Loucy (cell line): ENCODE measurements at regions not wholly inside any gene's neighbourhood (a gene's known extent, or its start where the extent isn't known, plus 50 kb on each side); places are given as distances from the start of the nearest gene placed in this dataset.

ENCODE experiments used
- H2AFZ ChIP-seq: fragments of 200-600 bp; sonication (generic); 2 replicates; pipeline ENCODE4 v1.6.0; 2016; ENCODE audit warnings: antibody characterized with exemption, mild to moderate bottlenecking, low read length, moderate library complexity
- H3F3A ChIP-seq: fragments of 200-600 bp; 2 replicates; pipeline ENCODE4 v1.6.0; 2016; ENCODE audit warnings: antibody characterized with exemption, low read depth, mild to moderate bottlenecking
- H3K27me3 ChIP-seq: fragments of 200-600 bp; sonication (generic); 2 replicates; pipeline ENCODE4 v1.6.1; 2014; ENCODE audit warnings: low read length, mild to moderate bottlenecking; ENCODE audit not compliant: insufficient read depth, poor library complexity, severe bottlenecking
- H3K36me3 ChIP-seq: fragments of 200-600 bp; sonication (generic); 2 replicates; pipeline ENCODE4 v1.6.1; 2016; ENCODE audit warnings: low read length; ENCODE audit not compliant: insufficient read depth
- H3K4me1 ChIP-seq: fragments of 200-600 bp; sonication (generic); 2 replicates; pipeline ENCODE4 v1.5.1; 2014; ENCODE audit warnings: low read length, mild to moderate bottlenecking; ENCODE audit not compliant: insufficient read depth, poor library complexity, severe bottlenecking
- H3K4me2 ChIP-seq: fragments of 200-600 bp; sonication (generic); 2 replicates; pipeline ENCODE4 v1.6.0; 2014; ENCODE audit warnings: antibody characterized with exemption, low read length, low read depth, mild to moderate bottlenecking; ENCODE audit not compliant: poor library complexity, severe bottlenecking
- H3K4me3 ChIP-seq: fragments of 200-600 bp; sonication (generic); 2 replicates; pipeline ENCODE4 v1.5.1; 2014; ENCODE audit warnings: low read length, mild to moderate bottlenecking, mixed read lengths; ENCODE audit not compliant: poor library complexity, severe bottlenecking
- H3K79me2 ChIP-seq: fragments of 200-600 bp; sonication (generic); 2 replicates; pipeline ENCODE4 v1.6.1; 2014; ENCODE audit warnings: low read length; ENCODE audit not compliant: insufficient read depth
- H3K9ac ChIP-seq: fragments of 200-600 bp; sonication (generic); 2 replicates; pipeline ENCODE4 v1.6.0; 2014; ENCODE audit warnings: mild to moderate bottlenecking, low read depth, low read length, moderate library complexity; ENCODE audit not compliant: poor library complexity, severe bottlenecking
- H3K9me2 ChIP-seq: fragments of 200-600 bp; sonication (generic); replicated peaks from 2 replicates; pipeline ENCODE4 v1.6.1; 2016; ENCODE audit warnings: low read depth, low read length, mixed read lengths
- H3K9me3 ChIP-seq: fragments of 200-600 bp; sonication (generic); 2 replicates; pipeline ENCODE4 v1.6.1; 2014; ENCODE audit warnings: mild to moderate bottlenecking, antibody characterized with exemption, low read length, low read depth; ENCODE audit not compliant: insufficient read depth
- H4K20me1 ChIP-seq: fragments of 200-600 bp; sonication (generic); 2 replicates; pipeline ENCODE4 v1.6.0; 2014; ENCODE audit warnings: antibody characterized with exemption, low read length, mild to moderate bottlenecking; ENCODE audit not compliant: insufficient read depth, poor library complexity, severe bottlenecking
- CTCF ChIP-seq: fragments of 200-600 bp; sonication (generic); conservative IDR thresholded peaks from 2 replicates; pipeline ENCODE4 v1.5.1; 2014; ENCODE audit warnings: mild to moderate bottlenecking, antibody characterized with exemption, low read length
- EZH2phosphoT487 ChIP-seq: fragments of 200-600 bp; IDR thresholded peaks from 2 replicates; pipeline ENCODE4 v1.6.1; 2018; ENCODE audit warnings: antibody characterized with exemption, mild to moderate bottlenecking, moderate library complexity, borderline replicate concordance

GRCh38 chr13:86601351-86601750 is 802.1 kb upstream of the SLITRK6 start:
- Histone ChIP-seq H3K4me1 (no peaks in the 10 kb centered on the region), H3K9me3 (no peaks in the 10 kb centered on the region), H3K27me3 (no peaks in the 10 kb centered on the region), H3K36me3 (no peaks in the 10 kb centered on the region), H3F3A (no peaks in the 10 kb centered on the region), H3K9ac (no peak overlapping the region), H3K4me3 (no peak overlapping the region), H4K20me1 (no peaks in the 10 kb centered on the region), H3K4me2 (peak overlapping the region; percentile 13), H3K9me2 (no peaks in the 10 kb centered on the region), H3K79me2 (no peaks in the 10 kb centered on the region), H2AFZ (peak overlapping the region; percentile 60; the same call in 1 of the 2 replicates)
- no peak for TF ChIP-seq EZH2phosphoT487
- no peak for TF ChIP-seq CTCF

GRCh38 chr13:86606264-86606663 is 807.0 kb upstream of the SLITRK6 start:
- Histone ChIP-seq H3K79me2 (no peaks in the 10 kb centered on the region), H2AFZ (no peak overlapping the region), H3K4me2 (no peak overlapping the region), H3K36me3 (no peaks in the 10 kb centered on the region), H3K4me3 (no peak overlapping the region), H3K27me3 (no peaks in the 10 kb centered on the region), H4K20me1 (no peaks in the 10 kb centered on the region), H3F3A (no peaks in the 10 kb centered on the region), H3K9me2 (no peaks in the 10 kb centered on the region), H3K9ac (no peak overlapping the region), H3K4me1 (no peaks in the 10 kb centered on the region), H3K9me3 (no peaks in the 10 kb centered on the region)
- no peak for TF ChIP-seq EZH2phosphoT487
- TF ChIP-seq CTCF: no peak

- Histone ChIP-seq H3K9me3 (no peaks in the 10 kb centered on the region), H3K4me3 (no peak overlapping the region), H3F3A (no peaks in the 10 kb centered on the region), H4K20me1 (no peaks in the 10 kb centered on the region), H3K9me2 (no peaks in the 10 kb centered on the region), H3K79me2 (no peaks in the 10 kb centered on the region), H3K27me3 (no peaks in the 10 kb centered on the region), H2AFZ (no peak overlapping the region), H3K9ac (no peak overlapping the region), H3K36me3 (no peaks in the 10 kb centered on the region), H3K4me2 (no peak overlapping the region), H3K4me1 (no peaks in the 10 kb centered on the region)
- TF ChIP-seq EZH2phosphoT487 (no peak), CTCF (peak; percentile 20; the same call in 1 of the 2 replicates)
Measured at GRCh38 chr13:86608701-86609100, 809.5 kb upstream of the SLITRK6 start.
